NCI-H1436 (cell line): ENCODE measurements at regions not wholly inside any gene's neighbourhood (a gene's known extent, or its start where the extent isn't known, plus 50 kb on each side); places are given as distances from the start of the nearest gene placed in this dataset.
"Not testable (repeated sequence)": the region's sequence is repeated elsewhere in the genome, so short reads cannot be mapped to it uniquely, and the experiment has no call there.

Experiments
- DNase-seq: peaks from one replicate; lab custom pipeline; 2025; lab: John Stamatoyannopoulos, UW

- DNase-seq: peak; percentile 52
These were observed 1088.9 kb downstream of the NAALADL2 start for GRCh38 chr3:175948041-175948440.

GRCh38 chr3:175941352-175941751, 1082.2 kb downstream of the NAALADL2 start:
- no peak for DNase-seq

GRCh38 chr3:175940881-175941280, 1081.7 kb downstream of the NAALADL2 start:
- DNase-seq: no peak

- no peak for DNase-seq
These were observed 1081.1 kb downstream of the NAALADL2 start for GRCh38 chr3:175940243-175940642.

- DNase-seq: not testable (repeated sequence)
These were observed 1078.2 kb downstream of the NAALADL2 start for GRCh38 chr3:175937367-175937766.

- DNase-seq: no peak
These were observed 1073.5 kb downstream of the NAALADL2 start for GRCh38 chr3:175932586-175932985.

GRCh38 chr3:175919133-175919532, 1060.0 kb downstream of the NAALADL2 start:
- no peak for DNase-seq

GRCh38 chr3:175916191-175916934, 1057.2 kb downstream of the NAALADL2 start:
- DNase-seq: no peak

- no peak for DNase-seq
These were observed 1055.7 kb downstream of the NAALADL2 start for GRCh38 chr3:175914785-175915184.

- DNase-seq: no peak
These were observed 1054.2 kb downstream of the NAALADL2 start for GRCh38 chr3:175913286-175913685.

GRCh38 chr3:175911937-175912336, 1052.8 kb downstream of the NAALADL2 start:
- no peak for DNase-seq

- DNase-seq: no peak
These were observed 1043.1 kb downstream of the NAALADL2 start for GRCh38 chr3:175902226-175902625.

GRCh38 chr3:175898194-175898593, 1039.1 kb downstream of the NAALADL2 start:
- DNase-seq: no peak

- DNase-seq: no peak
These were observed 1037.5 kb downstream of the NAALADL2 start for GRCh38 chr3:175896655-175897054.

GRCh38 chr3:175895731-175896130, 1036.6 kb downstream of the NAALADL2 start:
- no peak for DNase-seq

GRCh38 chr3:175893566-175893965, 1034.4 kb downstream of the NAALADL2 start:
- no peak for DNase-seq

GRCh38 chr3:175890066-175890465, 1030.9 kb downstream of the NAALADL2 start:
- no peak for DNase-seq

GRCh38 chr3:175885231-175885766, 1026.2 kb downstream of the NAALADL2 start:
- no peak for DNase-seq

- DNase-seq: no peak
These were observed 1020.3 kb downstream of the NAALADL2 start for GRCh38 chr3:175879417-175879816.

- no peak for DNase-seq
These were observed 1010.3 kb downstream of the NAALADL2 start for GRCh38 chr3:175869404-175869803.

- DNase-seq: no peak
These were observed 1009.5 kb downstream of the NAALADL2 start for GRCh38 chr3:175868626-175869025.

- DNase-seq: no peak
These were observed 1006.6 kb downstream of the NAALADL2 start for GRCh38 chr3:175865724-175866123.

- no peak for DNase-seq
These were observed 1002.8 kb downstream of the NAALADL2 start for GRCh38 chr3:175861916-175862315.
